Kidney (tissue), 13 donors: ENCODE measurements at regions not wholly inside any gene's neighbourhood (a gene's known extent, or its start where the extent isn't known, plus 50 kb on each side); places are given as distances from the start of the nearest gene placed in this dataset.

Experiments used
- DNase-seq, 5 donors: peaks; one replicate each; pipeline ENCODE4 v3.0.0-alpha.2; 2013 to 2020
- FAIRE-seq: peaks from 2 replicates; lab custom pipeline; 2012; peaks lifted over from hg19 to GRCh38; lab: Jason Lieb, UNC
- H3K27ac ChIP-seq, 2 donors: one replicate each; pipeline ENCODE4 v1.7.0; 2013; ENCODE audit warnings: low read depth in 2 of 2, low read length in 2 of 2, inconsistent platforms in 1 of 2
- H3K27me3 ChIP-seq: one replicate; pipeline ENCODE4 v1.7.1; 2013; ENCODE audit warnings: low read length, inconsistent platforms; ENCODE audit not compliant: control insufficient read depth, insufficient read depth
- H3K36me3 ChIP-seq, 3 donors: one replicate each; pipeline versions ENCODE4 v1.7.0 to v1.7.1; 2013; ENCODE audit warnings: low read length in 3 of 3, control low read depth in 1 of 3, inconsistent platforms in 1 of 3; ENCODE audit not compliant: insufficient read depth in 3 of 3, control insufficient read depth in 2 of 3
- H3K4me1 ChIP-seq, 3 donors: one replicate each; pipeline versions ENCODE4 v1.7.0 to v1.7.1; 2013; ENCODE audit warnings: low read length in 3 of 3, inconsistent platforms in 1 of 3, low read depth in 1 of 3; ENCODE audit not compliant: control insufficient read depth in 2 of 3, insufficient read depth in 2 of 3
- H3K4me3 ChIP-seq, 3 donors: one replicate each; pipeline versions ENCODE4 v1.7.0 to v1.8.1; 2013; ENCODE audit warnings: low read length in 3 of 3, control low read depth in 1 of 3, inconsistent platforms in 1 of 3
- H3K9ac ChIP-seq, 3 donors: one replicate each; pipeline versions ENCODE4 v1.7.0 to v1.7.1; 2013; ENCODE audit warnings: low read length in 3 of 3, control low read depth in 1 of 3, inconsistent platforms in 1 of 3
- H3K9me3 ChIP-seq, 3 donors: one replicate each; pipeline versions ENCODE4 v1.7.0 to v1.7.1; 2013; ENCODE audit warnings: low read length in 3 of 3, control low read depth in 1 of 3, inconsistent platforms in 1 of 3; ENCODE audit not compliant: control insufficient read depth in 2 of 3, insufficient read depth in 1 of 3
- CTCF ChIP-seq: IDR thresholded peaks from 3 replicates; pipeline ENCODE4 v1.5.1; 2012; ENCODE audit warnings: mild to moderate bottlenecking, moderate library complexity, borderline replicate concordance; ENCODE audit not compliant: insufficient read depth; ENCODE audit errors: extremely low read depth
- intact Hi-C: fragments of 100-400 bp; cut with DNase I; formaldehyde crosslinking; loops from one replicate; pipeline ENCODE4 v1.11.1; 2022
- donor health status: control.
- donor health status: control.
- donor health status: control.
- donor health status: control.
- donor health status: control.
- donor health status: DM: yes; HTN: yes; CAD: no.
- donor health status: Normal renal cell carcinoma (clear cell type).

GRCh38 chr13:50720861-50721671, 122.4 kb downstream of the DLEU7 start:
- Histone ChIP-seq H3K27me3 (no peaks in the 10 kb centered on the region), H3K4me3 (no peak overlapping the region), H3K9ac (no peak overlapping the region), H3K27ac (no peak overlapping the region), H3K36me3 (no peaks in the 10 kb centered on the region), H3K4me1 (no peaks in the 10 kb centered on the region), H3K9me3 (no peaks in the 10 kb centered on the region)
- intact Hi-C loops, result no loop called here
- FAIRE-seq, result no peak
- no peak for TF ChIP-seq CTCF
- no peak for DNase-seq

GRCh38 chr13:50721672-50721992, 121.9 kb downstream of the DLEU7 start:
- intact Hi-C loops, result no loop called here
- H3K4me3 ChIP-seq, result no peak overlapping the region
- no peaks in the 10 kb centered on the region for H3K4me1 ChIP-seq
- no peak for FAIRE-seq
- DNase-seq, result no peak
- no peaks in the 10 kb centered on the region for H3K36me3 ChIP-seq
- H3K9me3 ChIP-seq, result no peaks in the 10 kb centered on the region
- H3K9ac ChIP-seq, result no peak overlapping the region
- no peaks in the 10 kb centered on the region for H3K27me3 ChIP-seq
- no peak for TF ChIP-seq CTCF
- H3K27ac ChIP-seq, result no peak overlapping the region

GRCh38 chr13:50722440-50723125, 120.9 kb downstream of the DLEU7 start:
- intact Hi-C loops, result no loop called here
- H3K4me1 ChIP-seq, result no peaks in the 10 kb centered on the region
- H3K27me3 ChIP-seq, result no peaks in the 10 kb centered on the region
- H3K4me3 ChIP-seq, result no peak overlapping the region
- FAIRE-seq (no peak), DNase-seq (no peak)
- TF ChIP-seq CTCF, result no peak
- no peaks in the 10 kb centered on the region for H3K36me3 ChIP-seq
- no peak overlapping the region for H3K9ac ChIP-seq
- no peaks in the 10 kb centered on the region for H3K9me3 ChIP-seq
- no peak overlapping the region for H3K27ac ChIP-seq
